GM18511 (cell line): ENCODE measurements at regions not wholly inside any gene's neighbourhood (a gene's known extent, or its start where the extent isn't known, plus 50 kb on each side); places are given as distances from the start of the nearest gene placed in this dataset.
"Not testable (repeated sequence)": the region's sequence is repeated elsewhere in the genome, so short reads cannot be mapped to it uniquely, and the experiment has no call there.

Source experiments
- ATAC-seq: cut with Tn5 transposase; IDR thresholded peaks from one replicate; pipeline ENCODE4 v1.9.1; 2021; ENCODE audit warnings: mild to moderate bottlenecking, moderate library complexity; ENCODE audit not compliant: unreplicated experiment

GRCh38 chr12:20009965-20010364 is 358.4 kb upstream of the PDE3A start:
- not testable (repeated sequence) for ATAC-seq

DNA sequence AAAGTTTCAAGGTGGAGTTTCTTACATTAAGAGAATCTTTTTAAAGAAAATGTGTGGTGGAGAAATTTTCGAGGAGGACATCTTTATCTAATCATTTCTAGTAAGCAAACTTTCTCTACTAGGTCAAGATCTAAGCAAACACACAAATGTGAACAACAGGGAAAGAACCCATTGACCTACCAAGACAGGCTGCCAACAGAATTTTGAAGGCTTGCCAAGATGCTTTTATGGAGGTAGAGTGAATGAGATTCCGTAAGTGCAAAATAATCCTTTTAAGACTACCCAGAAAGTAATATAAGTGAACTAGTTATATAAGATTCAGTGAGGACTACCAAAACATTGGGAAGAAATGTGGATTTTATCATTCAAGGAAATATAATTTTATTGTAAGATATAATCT is 357.1 kb upstream of the PDE3A start:
- no peak for ATAC-seq

DNA sequence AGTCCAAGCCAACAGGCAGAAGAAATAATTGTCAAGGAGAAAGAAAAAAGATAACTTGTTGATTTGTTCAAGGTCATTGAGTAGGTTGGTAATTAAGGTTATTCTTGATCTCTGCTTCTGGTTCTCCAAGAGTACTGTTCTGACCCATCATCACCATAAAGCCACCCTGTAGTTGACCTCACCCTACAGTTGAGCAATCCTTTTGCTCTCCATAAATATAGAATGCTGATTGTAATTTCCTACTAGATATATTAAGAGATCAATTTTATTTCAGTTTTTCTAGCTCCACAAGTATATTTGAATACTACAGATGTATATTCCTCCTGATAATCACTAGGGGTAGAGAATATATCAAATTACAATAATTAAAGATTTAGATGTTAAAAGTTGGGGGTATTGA is 350.5 kb upstream of the PDE3A start:
- no peak for ATAC-seq

DNA sequence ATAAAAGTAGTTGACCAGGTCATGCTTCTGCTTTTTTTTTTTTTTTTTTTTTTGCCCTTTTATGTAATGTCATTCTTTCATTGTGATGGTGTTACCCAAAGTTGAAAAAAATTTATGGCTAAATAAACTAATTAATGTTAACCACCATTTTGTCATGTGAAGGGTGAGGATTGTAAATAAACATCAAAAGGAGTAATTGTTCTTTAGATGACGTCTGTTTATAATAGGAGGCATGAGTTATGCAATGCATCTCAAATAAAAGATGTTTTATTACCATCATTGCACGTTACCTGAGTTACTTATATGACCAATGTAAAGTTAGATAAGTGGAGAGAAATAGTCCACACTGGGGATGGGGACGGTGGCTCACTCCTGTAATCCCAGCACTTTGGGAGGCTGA is 349.9 kb upstream of the PDE3A start:
- ATAC-seq = no peak

GRCh38 chr12:20024194-20024593 is 344.1 kb upstream of the PDE3A start:
- ATAC-seq = no peak

GRCh38 chr12:20028033-20028432 is 340.3 kb upstream of the PDE3A start:
- ATAC-seq = no peak

- ATAC-seq = no peak
These were observed 337.5 kb upstream of the PDE3A start for GRCh38 chr12:20030826-20031225.

DNA sequence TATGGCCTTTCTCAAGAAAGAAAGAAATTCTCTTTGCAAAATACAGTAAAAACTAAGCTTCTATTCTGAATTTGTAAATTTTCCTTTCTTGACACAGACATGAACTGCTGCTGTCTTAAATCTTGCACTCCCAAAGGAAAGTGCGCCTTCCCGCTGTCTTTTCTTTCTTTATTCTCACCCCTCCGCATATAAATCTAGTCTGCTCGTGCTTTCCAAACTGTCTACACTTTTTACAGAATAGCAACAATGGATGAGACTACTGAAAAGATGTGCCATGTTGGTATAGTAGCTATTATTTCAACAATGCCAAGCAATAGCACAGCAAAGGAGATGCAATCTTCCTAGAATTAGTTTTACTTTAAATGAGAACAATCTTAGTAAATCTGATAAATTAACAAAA is 328.8 kb upstream of the PDE3A start:
- ATAC-seq = no peak

DNA sequence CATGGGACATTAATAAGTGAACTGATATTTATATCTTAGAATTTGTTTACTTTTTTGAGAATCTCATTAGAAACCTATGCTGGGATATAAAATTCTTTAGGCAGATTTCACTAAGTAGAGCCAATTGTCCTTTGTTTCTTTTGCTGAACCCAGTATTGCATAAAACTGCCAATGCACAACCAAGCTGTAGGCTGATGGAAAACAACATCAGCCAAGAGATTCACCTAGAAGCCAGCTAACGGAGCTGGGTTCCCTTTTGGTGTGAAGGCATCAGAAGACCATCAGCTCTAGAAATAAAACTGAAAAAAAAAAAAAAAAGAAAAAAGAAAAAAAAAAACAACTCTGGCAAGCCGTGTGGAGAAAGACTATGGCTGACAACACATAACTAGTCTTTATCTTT is 328.2 kb upstream of the PDE3A start:
- ATAC-seq = no peak

- ATAC-seq = no peak
These were observed 327.5 kb upstream of the PDE3A start for GRCh38 chr12:20040831-20041230.

DNA sequence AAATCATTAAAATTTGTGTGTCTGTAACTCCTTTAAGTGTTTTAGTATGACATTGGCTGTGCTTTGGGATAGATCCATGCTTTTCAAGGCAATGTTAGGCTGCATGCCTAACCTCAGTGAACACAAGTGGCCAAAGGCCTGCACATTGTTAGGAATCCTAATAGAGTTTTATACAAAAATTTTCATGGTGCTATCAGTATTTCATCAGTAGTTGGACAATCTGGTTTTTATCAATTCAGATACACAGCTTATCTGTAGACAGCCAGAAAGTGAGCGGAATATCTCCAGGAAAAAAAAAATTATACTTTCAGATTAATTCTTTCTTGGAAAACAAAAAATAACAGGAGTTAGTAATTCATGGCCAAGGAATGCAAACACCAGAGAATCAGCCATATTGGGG is 324.0 kb upstream of the PDE3A start:
- ATAC-seq = no peak

DNA sequence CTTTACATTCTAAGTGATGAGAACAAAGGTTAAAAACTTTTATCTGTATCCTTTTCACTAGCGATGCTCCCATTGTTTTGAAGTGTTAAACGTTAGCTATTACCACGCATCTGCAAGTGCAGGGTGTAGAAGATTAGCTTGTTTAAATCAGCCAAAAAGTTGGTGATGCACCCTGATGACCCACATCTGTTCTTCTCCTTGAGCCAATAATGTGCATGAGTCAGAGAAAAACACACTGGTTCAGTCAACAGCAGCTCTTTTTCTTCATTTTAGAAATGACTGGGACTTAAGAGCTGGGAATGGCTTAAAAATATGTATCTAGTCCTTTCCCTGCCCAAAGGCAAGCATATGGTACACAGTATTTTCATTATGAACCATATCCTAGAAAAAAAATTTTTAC is 323.5 kb upstream of the PDE3A start:
- no peak for ATAC-seq

- no peak for ATAC-seq
These were observed 320.4 kb upstream of the PDE3A start for GRCh38 chr12:20047901-20048300.

GRCh38 chr12:20050221-20050620 is 318.1 kb upstream of the PDE3A start:
- no peak for ATAC-seq

DNA sequence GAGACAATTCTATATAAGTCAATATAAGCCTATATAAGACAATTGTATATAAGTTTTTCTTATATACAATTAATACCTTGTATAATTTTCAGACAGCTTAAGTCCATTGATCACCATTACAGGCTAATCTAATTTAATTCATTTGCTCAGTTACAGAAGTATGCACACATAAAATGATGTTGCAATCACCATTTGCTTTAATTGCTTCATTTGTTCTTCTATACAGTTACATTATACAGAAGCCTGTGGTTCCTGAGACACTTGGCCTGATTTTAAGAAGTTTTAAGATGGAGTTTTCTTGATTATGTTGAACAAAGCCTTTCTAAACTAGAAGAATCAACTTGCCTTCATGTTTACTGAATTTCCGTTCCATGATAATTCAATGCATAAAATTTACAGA is 314.6 kb upstream of the PDE3A start:
- no peak for ATAC-seq

DNA sequence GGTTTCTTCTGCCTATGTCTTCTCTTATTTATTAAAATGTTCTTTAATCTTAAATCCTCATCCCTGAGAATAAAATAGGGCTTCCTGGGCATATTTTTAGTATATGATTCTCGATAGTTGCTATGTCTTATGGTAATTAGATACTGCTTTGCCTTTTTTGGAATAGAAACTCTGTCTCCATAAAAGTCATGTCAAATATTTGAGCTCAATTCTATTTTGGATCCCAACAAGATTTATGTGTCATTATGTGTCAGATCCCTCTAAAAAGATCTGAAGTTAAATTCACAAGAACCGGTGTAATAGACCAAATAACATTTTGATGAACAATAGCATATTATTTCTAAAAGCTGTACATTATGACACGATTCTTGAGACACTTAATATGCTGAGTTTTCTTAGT is 312.5 kb upstream of the PDE3A start:
- ATAC-seq = no peak

DNA sequence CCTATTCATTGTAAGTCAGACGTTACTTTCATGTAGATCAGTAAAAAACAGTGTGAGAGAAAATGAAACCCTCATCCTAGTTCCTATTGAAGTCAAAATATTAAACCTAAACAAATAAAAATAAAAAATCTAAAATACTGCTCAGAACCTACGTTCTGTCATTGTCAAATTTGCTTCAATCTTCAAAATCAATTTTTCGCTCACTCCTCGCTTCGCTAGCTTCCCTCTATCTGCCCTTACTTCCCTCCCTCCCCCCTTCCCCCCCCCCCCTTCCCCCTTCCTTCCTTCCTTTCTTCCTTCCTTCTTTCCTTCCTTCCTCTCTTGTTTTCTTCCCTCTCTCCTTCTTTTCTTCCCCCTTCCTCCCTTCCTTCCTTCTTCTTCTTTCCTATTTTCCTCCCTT is 310.9 kb upstream of the PDE3A start:
- ATAC-seq = no peak

DNA sequence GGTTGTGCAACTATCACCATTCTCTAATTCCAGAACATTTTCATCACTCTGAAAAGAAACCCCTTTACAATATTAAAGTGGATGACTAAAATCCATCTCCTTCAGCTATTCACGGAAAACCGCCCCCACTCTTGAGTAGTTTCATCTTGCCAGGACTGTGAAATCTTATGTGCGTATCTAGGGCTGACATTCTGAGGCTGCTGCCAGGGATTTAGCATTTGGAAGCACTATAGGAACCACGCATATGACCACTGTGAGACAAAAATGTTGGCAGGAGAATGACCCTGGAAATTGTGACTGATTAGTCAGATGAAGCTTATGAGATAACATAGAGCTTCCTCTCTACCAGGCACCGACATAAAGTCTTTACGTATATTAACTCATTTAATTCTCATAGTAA is 305.2 kb upstream of the PDE3A start:
- ATAC-seq = no peak

DNA sequence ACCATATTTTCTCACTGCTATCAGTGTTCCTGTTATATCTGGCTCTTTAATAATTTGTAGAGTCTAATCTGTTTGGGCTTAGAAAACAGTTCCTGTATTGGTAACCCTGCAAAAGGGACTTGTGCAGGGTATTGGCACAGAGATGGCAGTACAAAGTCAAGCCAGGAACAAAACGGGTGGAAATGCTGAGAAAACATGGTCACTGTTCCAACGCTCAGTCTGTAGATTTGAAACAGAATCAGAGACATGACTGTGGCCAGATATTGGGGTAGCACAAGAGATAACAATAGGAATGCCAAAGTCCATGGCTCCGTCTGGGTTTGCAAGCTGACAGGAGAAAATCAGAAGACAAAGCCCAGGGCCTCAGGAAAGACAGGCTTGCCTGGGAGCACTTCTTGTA is 290.7 kb upstream of the PDE3A start:
- ATAC-seq = no peak

- no peak for ATAC-seq
These were observed 279.3 kb upstream of the PDE3A start for GRCh38 chr12:20089077-20089476.

GRCh38 chr12:20093190-20093810 is 275.0 kb upstream of the PDE3A start:
- not testable (repeated sequence) for ATAC-seq

DNA sequence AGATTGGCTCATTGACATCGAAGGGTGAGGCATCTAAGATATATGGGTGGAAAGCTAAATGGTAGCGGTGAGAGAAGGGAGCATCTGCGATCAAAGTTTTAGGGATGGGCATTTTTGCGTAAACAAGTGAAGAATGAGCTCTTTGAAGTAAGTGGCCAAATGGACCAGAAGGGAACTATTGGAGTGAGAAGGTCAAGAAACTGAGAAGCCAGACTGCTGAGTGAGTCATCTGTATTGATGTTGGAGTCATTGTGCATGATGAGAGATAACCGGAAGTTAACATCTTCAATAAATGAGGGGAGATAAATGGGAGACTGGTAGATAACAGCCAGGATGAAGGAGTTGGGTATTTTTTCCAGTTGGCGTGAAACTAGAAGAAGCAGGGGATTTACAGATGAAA is 271.9 kb upstream of the PDE3A start:
- ATAC-seq = no peak

- no peak for ATAC-seq
These were observed 270.7 kb upstream of the PDE3A start for GRCh38 chr12:20097626-20098025.
